ENCODE measurements at regions not wholly inside any gene's neighbourhood (a gene's known extent, or its start where the extent isn't known, plus 50 kb on each side); places are given as distances from the start of the nearest gene placed in this dataset.
A peak's percentile ranks its signal among the peaks of the same experiment; 100 is the strongest.

DNA sequence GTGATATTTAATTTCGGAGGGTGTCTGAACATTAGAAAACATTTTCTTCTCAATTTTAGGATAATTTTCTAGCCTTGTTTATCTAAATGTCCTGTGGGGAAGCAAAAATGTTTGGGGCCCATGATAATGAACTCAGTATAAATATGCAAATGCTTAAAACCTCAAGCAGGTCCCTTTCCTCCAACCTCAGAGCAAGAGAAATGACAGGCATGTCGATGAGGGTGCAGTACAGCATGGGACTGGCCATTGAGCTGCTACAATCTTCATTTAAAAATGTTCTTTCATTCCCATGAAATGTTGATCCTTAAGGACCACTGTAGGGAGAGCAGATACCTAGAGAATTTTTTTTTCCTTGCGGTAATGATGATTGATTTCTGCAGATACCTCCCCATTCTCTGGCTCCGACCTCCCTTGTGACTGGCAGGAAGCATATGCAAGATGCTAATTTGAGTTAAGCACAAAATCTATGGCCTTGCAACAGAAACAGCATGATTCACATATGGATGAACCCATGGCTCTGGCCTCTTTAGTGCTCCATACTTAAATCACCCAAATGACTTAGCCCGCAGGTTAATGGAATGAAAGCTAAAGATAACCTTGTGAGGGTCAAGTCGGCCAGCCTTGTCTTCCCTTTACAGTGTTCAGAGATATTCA lies 243.3 kb downstream of the SOX4 start:
- H3K9me3 Mint-ChIP-seq (ENCODE audit: low read depth, unreplicated experiment), result no peaks in the 10 kb centered on the region
- intact Hi-C loops (cut with micrococcal nuclease; ENCODE audit: unreplicated experiment), result no loop called here
- no peak overlapping the region for H3K27ac Mint-ChIP-seq (ENCODE audit: unreplicated experiment)
- H3K4me3 Mint-ChIP-seq (ENCODE audit: low read depth, unreplicated experiment), result no peak overlapping the region
- H3K36me3 Mint-ChIP-seq (ENCODE audit: insufficient read depth, unreplicated experiment), result no peaks in the 10 kb centered on the region
- CTCF ChIA-PET, result interaction anchor here (0.7 kb wide), 1 partner anchor 127 kb away, joined by 3 read pairs; no protein-coding TSS in a partner anchor
- no TSS peak for BruUV-seq (replicated peaks)
- TF ChIP-seq, protein P1, sequence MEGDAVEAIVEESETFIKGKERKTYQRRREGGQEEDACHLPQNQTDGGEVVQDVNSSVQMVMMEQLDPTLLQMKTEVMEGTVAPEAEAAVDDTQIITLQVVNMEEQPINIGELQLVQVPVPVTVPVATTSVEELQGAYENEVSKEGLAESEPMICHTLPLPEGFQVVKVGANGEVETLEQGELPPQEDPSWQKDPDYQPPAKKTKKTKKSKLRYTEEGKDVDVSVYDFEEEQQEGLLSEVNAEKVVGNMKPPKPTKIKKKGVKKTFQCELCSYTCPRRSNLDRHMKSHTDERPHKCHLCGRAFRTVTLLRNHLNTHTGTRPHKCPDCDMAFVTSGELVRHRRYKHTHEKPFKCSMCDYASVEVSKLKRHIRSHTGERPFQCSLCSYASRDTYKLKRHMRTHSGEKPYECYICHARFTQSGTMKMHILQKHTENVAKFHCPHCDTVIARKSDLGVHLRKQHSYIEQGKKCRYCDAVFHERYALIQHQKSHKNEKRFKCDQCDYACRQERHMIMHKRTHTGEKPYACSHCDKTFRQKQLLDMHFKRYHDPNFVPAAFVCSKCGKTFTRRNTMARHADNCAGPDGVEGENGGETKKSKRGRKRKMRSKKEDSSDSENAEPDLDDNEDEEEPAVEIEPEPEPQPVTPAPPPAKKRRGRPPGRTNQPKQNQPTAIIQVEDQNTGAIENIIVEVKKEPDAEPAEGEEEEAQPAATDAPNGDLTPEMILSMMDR (IDR thresholded peaks at IDR 0.05; ENCODE audit: unreplicated experiment), result no peak
- H3K4me1 Mint-ChIP-seq (ENCODE audit: low read depth, unreplicated experiment), result peaks cover 5% of the 10 kb centered on the region
- no peaks in the 10 kb centered on the region for H3K27me3 Mint-ChIP-seq (ENCODE audit: unreplicated experiment)
- no peak for DNase-seq

DNA sequence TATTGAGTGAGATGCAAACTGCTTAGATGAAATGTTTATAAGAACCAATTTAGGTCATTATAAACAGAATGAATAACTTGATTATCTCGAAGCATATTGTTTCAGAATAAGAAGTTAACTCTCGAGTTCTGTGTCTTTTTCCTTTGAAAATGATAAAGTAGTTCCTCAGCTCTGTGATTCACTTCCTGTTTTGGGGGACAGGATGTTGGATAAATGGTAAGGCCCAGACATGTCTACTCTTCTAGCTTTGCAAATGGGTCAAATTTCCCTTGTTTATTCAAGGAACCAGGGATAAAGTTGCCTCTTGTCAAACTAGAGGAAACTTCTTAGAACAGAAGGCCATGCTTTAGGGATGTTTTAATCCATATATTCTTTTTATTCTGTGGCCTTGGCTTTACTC lies 246.9 kb downstream of the SOX4 start:
- H3K9me3 Mint-ChIP-seq (ENCODE audit: low read depth, unreplicated experiment), result no peaks in the 10 kb centered on the region
- H3K27ac Mint-ChIP-seq (ENCODE audit: unreplicated experiment), result no peak overlapping the region
- peaks cover 23% of the 10 kb centered on the region for H3K4me1 Mint-ChIP-seq (ENCODE audit: low read depth, unreplicated experiment)
- DNase-seq, result no peak
- CTCF ChIA-PET, result no interaction called here
- no peaks in the 10 kb centered on the region for H3K36me3 Mint-ChIP-seq (ENCODE audit: insufficient read depth, unreplicated experiment)
- intact Hi-C loops (cut with micrococcal nuclease; ENCODE audit: unreplicated experiment), result no loop called here
- no TSS peak for BruUV-seq (replicated peaks)
- no peaks in the 10 kb centered on the region for H3K27me3 Mint-ChIP-seq (ENCODE audit: unreplicated experiment)
- TF ChIP-seq, protein P1 (IDR thresholded peaks at IDR 0.05; ENCODE audit: unreplicated experiment), result no peak
- no peak overlapping the region for H3K4me3 Mint-ChIP-seq (ENCODE audit: low read depth, unreplicated experiment)

DNA sequence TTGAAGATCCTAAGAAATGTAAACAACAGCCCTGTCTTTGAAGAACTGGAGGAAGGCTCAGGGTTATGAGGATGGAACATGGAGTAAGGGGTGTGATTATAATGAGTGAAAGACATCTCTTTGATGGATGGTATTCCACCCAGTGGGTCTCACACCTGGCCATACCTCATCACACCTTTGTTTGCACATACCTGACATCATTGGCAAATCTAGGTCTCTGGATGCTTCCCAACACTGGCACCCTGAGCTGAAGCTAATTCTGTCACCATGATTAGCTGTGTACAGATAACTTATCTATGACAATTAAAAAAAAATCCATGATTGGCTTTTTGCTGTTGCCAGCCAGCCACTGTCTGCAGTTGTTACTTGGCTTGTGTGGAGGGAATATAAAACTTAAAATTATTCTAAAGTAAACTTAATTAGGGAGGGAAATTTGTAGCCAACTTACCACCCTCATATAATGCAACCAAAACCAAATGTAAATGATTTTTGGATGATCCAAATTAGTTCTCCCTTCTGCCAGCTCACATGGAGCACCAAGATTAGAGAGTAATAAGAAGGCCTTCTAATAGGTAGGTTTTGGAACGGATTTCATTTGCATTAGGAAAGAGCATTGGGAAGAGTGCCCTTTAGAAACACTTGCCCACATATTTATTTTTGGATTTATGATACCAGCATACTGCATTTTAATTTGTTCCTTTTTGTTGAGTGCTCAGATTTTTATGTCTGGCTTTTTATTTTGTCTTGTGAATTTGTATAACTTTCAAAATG lies 249.5 kb downstream of the SOX4 start:
- TF ChIP-seq, protein P1 (IDR thresholded peaks at IDR 0.05; ENCODE audit: unreplicated experiment), result no peak
- intact Hi-C loops (cut with micrococcal nuclease; ENCODE audit: unreplicated experiment), result no loop called here
- H3K4me3 Mint-ChIP-seq (ENCODE audit: low read depth, unreplicated experiment), result no peak overlapping the region
- peak; percentile 23 for DNase-seq
- no peaks in the 10 kb centered on the region for H3K9me3 Mint-ChIP-seq (ENCODE audit: low read depth, unreplicated experiment)
- H3K27ac Mint-ChIP-seq (ENCODE audit: unreplicated experiment), result no peak overlapping the region
- H3K36me3 Mint-ChIP-seq (ENCODE audit: insufficient read depth, unreplicated experiment), result peaks cover 6% of the 10 kb centered on the region
- CTCF ChIA-PET, result interaction anchor here (0.6 kb wide), 1 partner anchor 255 kb away, joined by 4 read pairs; no protein-coding TSS in a partner anchor
- H3K27me3 Mint-ChIP-seq (ENCODE audit: unreplicated experiment), result no peaks in the 10 kb centered on the region
- BruUV-seq (replicated peaks), result no TSS peak
- peaks cover 50% of the 10 kb centered on the region for H3K4me1 Mint-ChIP-seq (ENCODE audit: low read depth, unreplicated experiment)

DNA sequence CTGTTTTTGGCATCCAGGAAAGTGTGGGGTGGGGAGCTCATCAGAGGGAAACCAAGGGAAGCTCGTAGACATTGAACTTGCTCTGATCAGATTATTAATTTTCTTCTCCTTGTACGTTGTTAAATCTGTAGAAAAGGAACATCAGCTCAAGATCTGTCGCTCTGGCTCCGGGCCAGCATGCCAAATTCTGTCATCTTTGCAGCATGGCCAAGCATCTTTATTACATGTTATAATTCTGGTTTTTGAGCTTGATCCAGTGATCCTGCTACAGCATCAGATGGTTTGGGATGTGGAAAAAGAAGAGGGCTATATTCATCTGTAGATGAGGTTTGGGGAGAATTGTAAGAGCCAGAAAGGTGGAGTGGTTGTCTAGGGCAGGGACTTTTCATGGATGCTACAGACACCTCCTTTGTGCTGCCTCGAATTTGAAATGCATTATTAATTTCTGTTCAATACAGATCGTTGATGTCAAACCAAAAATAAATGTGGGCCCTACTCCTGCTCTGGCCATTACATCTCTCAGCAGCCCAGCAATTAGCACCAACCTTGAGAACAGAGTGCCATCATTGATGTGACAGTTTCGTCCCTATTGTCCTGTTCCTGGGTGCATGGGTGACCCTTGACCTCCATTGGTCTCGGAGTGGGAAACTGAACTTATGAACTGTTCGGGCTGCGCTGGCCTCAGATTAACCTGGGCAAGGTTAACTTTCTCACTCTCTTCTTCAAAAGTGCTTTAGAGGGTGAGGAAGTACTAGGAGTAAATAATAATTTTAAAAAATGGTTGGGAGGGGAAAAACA lies 250.8 kb downstream of the SOX4 start:
- Mint-ChIP-seq H3K36me3 (ENCODE audit: insufficient read depth, unreplicated experiment) (peaks cover 6% of the 10 kb centered on the region), H3K4me1 (ENCODE audit: low read depth, unreplicated experiment) (peaks cover 50% of the 10 kb centered on the region), H3K4me3 (ENCODE audit: low read depth, unreplicated experiment) (no peak overlapping the region), H3K27ac (ENCODE audit: unreplicated experiment) (no peak overlapping the region), H3K27me3 (ENCODE audit: unreplicated experiment) (no peaks in the 10 kb centered on the region), H3K9me3 (ENCODE audit: low read depth, unreplicated experiment) (no peaks in the 10 kb centered on the region)
- no peak for DNase-seq
- TF ChIP-seq, protein P1 (IDR thresholded peaks at IDR 0.05; ENCODE audit: unreplicated experiment), result no peak
- CTCF ChIA-PET, result no interaction called here
- no TSS peak for BruUV-seq (replicated peaks)
- intact Hi-C loops (cut with micrococcal nuclease; ENCODE audit: unreplicated experiment), result no loop called here

Measured in Calu3 (cell line).